WERI-Rb-1 (cell line): ENCODE measurements at regions not wholly inside any gene's neighbourhood (a gene's known extent, or its start where the extent isn't known, plus 50 kb on each side); places are given as distances from the start of the nearest gene placed in this dataset.
A peak's percentile ranks its signal among the peaks of the same experiment; 100 is the strongest.

ENCODE experiments used
- DNase-seq: peaks from one replicate; pipeline ENCODE4 v3.0.0-alpha.2; 2020
- H3K27ac ChIP-seq: fragments of 250-450 bp; sonication (Bioruptor Pico); 2 replicates; pipeline ENCODE4 v1.5.1; 2020; ENCODE audit warnings: mild to moderate bottlenecking, moderate library complexity
- H3K27me3 ChIP-seq: fragments of 250-450 bp; sonication (Bioruptor Pico); 2 replicates; pipeline ENCODE4 v1.5.1; 2021; ENCODE audit warnings: mild to moderate bottlenecking, low read depth, moderate library complexity; ENCODE audit not compliant: insufficient read depth, severe bottlenecking
- H3K36me3 ChIP-seq: fragments of 250-450 bp; sonication (Bioruptor Pico); 2 replicates; pipeline ENCODE4 v1.5.1; 2020; ENCODE audit warnings: mild to moderate bottlenecking, moderate library complexity
- H3K4me3 ChIP-seq: 2 replicates; pipeline ENCODE4 v1.5.1; 2011; ENCODE audit warnings: low read depth, mild to moderate bottlenecking, control low read depth, low read length
- H3K9me3 ChIP-seq: fragments of 250-450 bp; sonication (Bioruptor Pico); 2 replicates; pipeline ENCODE4 v1.5.1; 2021; ENCODE audit warnings: mild to moderate bottlenecking, moderate library complexity; ENCODE audit not compliant: severe bottlenecking
- TF ChIP-seq, protein P1 (sequence below): IDR thresholded peaks from 2 replicates; pipeline ENCODE4 v1.5.1; 2011; ENCODE audit warnings: low read depth, mild to moderate bottlenecking, control low read depth, inconsistent platforms, low read length

DNA sequence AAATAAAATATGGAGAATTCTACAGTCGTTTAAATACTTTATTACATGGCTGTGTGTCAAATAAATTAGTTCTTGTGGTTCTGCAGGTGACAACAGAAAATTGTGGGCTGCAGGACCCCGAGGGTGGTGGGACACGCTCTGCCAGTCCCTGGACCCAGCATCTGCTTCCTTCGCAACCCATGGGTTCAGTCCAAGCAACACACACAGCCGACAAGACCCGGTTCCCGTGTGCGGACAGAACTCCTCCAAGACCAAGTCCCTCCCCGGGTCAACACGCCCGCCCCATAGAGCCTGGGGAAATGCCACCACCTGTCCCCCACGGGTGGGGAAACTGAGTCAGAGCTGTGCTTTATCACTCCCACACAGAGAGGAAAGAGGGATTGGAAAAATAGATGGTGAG, 238.9 kb downstream of the BRD1 start:
- Histone ChIP-seq H3K27ac (no peak overlapping the region), H3K27me3 (no peaks in the 10 kb centered on the region), H3K4me3 (no peak overlapping the region), H3K36me3 (no peaks in the 10 kb centered on the region), H3K9me3 (no peaks in the 10 kb centered on the region)
- no peak for DNase-seq
- TF ChIP-seq, protein P1, sequence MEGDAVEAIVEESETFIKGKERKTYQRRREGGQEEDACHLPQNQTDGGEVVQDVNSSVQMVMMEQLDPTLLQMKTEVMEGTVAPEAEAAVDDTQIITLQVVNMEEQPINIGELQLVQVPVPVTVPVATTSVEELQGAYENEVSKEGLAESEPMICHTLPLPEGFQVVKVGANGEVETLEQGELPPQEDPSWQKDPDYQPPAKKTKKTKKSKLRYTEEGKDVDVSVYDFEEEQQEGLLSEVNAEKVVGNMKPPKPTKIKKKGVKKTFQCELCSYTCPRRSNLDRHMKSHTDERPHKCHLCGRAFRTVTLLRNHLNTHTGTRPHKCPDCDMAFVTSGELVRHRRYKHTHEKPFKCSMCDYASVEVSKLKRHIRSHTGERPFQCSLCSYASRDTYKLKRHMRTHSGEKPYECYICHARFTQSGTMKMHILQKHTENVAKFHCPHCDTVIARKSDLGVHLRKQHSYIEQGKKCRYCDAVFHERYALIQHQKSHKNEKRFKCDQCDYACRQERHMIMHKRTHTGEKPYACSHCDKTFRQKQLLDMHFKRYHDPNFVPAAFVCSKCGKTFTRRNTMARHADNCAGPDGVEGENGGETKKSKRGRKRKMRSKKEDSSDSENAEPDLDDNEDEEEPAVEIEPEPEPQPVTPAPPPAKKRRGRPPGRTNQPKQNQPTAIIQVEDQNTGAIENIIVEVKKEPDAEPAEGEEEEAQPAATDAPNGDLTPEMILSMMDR = no peak

DNA sequence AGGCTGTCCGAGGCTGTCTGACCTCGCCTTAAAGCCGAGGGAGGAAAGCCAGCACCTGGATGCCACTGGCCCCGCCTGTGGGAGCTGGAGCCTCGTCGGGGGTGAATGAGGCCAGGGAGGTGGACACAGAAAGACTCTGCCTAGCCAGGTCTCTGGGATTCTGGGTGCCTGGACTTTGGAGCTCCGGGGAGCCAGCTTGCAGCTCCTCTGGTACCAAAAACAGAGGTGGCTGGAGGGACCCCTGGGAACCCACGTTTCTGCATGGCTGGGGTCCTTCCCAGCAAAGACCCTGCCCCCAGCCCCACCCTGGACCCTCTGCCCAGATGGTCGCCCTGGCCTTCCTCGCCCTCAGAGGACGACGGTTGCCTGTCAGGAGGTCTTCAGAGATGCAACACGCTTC, 239.7 kb downstream of the BRD1 start:
- no peak for DNase-seq
- no peaks in the 10 kb centered on the region for H3K36me3 ChIP-seq
- TF ChIP-seq, protein P1 = no peak
- no peak overlapping the region for H3K4me3 ChIP-seq
- H3K9me3 ChIP-seq = no peaks in the 10 kb centered on the region
- H3K27me3 ChIP-seq = no peaks in the 10 kb centered on the region
- no peak overlapping the region for H3K27ac ChIP-seq

DNA sequence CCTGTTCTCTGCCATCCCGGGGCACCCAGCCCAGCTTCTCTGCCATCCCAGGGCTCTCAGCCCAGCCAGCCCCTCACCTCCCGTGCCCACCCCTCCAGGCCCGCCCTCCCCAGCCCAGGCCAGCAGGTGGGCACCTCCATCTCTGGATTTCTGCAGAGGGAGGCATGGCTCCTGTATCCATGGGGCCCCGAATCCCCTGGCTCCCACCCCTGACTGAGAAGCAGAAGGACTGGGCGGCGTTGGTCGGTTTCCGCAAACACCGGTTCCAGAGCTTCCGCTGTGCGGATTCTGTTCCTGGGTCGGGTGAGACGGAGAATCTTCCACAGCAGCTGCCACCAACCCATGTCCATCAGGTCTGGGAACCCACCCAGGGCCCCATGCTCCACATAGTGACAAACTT, 240.3 kb downstream of the BRD1 start:
- H3K27me3 ChIP-seq = no peaks in the 10 kb centered on the region
- no peak overlapping the region for H3K27ac ChIP-seq
- no peaks in the 10 kb centered on the region for H3K36me3 ChIP-seq
- H3K4me3 ChIP-seq = no peak overlapping the region
- DNase-seq = no peak
- no peaks in the 10 kb centered on the region for H3K9me3 ChIP-seq
- TF ChIP-seq, protein P1 = no peak

DNA sequence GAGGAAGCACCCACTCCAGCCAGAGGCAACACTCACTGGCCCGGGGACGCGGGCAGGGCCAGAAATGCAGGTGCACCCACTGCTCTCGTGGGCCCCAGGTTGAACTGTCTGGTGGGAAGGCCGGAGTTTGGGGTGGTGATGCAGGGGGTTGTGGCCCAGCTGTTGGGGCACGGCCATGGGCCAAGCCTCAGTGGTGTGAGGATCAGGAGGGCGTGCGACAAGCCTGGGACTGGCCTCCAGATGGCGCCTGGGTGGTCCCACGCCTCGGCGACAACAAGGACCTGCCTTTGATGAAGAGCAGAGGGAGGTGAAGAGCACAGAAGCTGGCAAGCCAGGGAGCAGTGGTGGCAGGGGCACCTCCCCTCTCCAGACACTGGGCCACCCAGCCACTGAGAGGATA, 240.8 kb downstream of the BRD1 start:
- H3K27ac ChIP-seq = no peak overlapping the region
- TF ChIP-seq, protein P1 = peak; percentile 73
- DNase-seq = peak; percentile 21
- H3K4me3 ChIP-seq = no peak overlapping the region
- H3K27me3 ChIP-seq = no peaks in the 10 kb centered on the region
- no peaks in the 10 kb centered on the region for H3K36me3 ChIP-seq
- H3K9me3 ChIP-seq = no peaks in the 10 kb centered on the region

DNA sequence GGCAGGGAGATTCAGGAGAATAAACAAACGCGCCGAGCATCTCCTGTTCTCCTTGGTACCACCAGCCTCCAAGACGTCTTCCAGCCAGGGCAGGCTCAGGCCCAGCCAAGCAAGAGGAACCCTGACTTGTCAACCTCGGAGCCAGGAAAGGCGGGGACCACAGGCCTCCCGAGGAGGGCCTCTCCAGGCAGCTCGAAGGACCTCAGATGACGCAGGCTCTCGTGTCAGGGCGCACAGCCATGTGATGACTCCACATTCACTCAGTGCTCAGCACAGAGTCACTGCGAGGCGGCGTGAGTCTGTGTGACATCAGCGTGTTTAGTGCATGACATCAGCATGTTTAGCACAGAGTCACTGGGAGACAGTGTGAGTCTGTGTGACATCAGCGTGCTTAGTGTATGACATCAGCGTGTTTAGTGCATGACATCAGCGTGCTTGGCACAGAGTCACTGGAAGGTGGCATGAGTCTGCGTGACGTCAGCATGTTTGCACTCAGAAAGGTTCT, 241.4 kb downstream of the BRD1 start:
- no peaks in the 10 kb centered on the region for H3K27me3 ChIP-seq
- H3K36me3 ChIP-seq = no peaks in the 10 kb centered on the region
- no peak overlapping the region for H3K4me3 ChIP-seq
- no peak overlapping the region for H3K27ac ChIP-seq
- DNase-seq = no peak
- TF ChIP-seq, protein P1 = no peak
- H3K9me3 ChIP-seq = no peaks in the 10 kb centered on the region
